HEK293 (cell line): ENCODE measurements at regions not wholly inside any gene's neighbourhood (a gene's known extent, or its start where the extent isn't known, plus 50 kb on each side); places are given as distances from the start of the nearest gene placed in this dataset.

Experiments
- CTCF ChIA-PET: fragments of 350-600 bp; formaldehyde crosslinking; extraction: SDS; loops from one replicate; lab custom pipeline; 2021; ENCODE audit warnings: antibody characterized with exemption; lab: Yijun Ruan, JAX
- POLR2A ChIA-PET: fragments of 300-600 bp; formaldehyde crosslinking; extraction: SDS; loops from one replicate; lab custom pipeline; 2020; ENCODE audit warnings: antibody characterized with exemption, inconsistent platforms; lab: Yijun Ruan, JAX
- H3K27ac ChIP-seq: fragments of 200-500 bp; sonication (Bioruptor generic); 2 replicates; pipeline ENCODE4 v1.5.1; 2014; ENCODE audit warnings: low read depth, low read length, control low read depth, inconsistent platforms; ENCODE audit errors: extremely low read depth
- H3K36me3 ChIP-seq, 2 experiments: fragments of 200-500 bp in 1 of 2; sonication (Bioruptor generic) in 1 of 2; 1 replicate in 1 of 2; 2 replicates in 1 of 2; pipeline ENCODE4 v1.5.1; 2014 to 2017; ENCODE audit warnings: inconsistent platforms in 2 of 2, low read length in 2 of 2; ENCODE audit not compliant: control insufficient read depth in 2 of 2, insufficient read depth in 1 of 2
- H3K4me1 ChIP-seq: fragments of 200-500 bp; sonication (Bioruptor generic); 2 replicates; pipeline ENCODE4 v1.5.1; 2014; ENCODE audit warnings: mild to moderate bottlenecking, low read length, inconsistent platforms; ENCODE audit not compliant: control insufficient read depth, insufficient read depth
- H3K4me3 ChIP-seq: 2 replicates; pipeline ENCODE4 v1.5.1; 2011; ENCODE audit warnings: low read depth, mild to moderate bottlenecking, control low read depth, low read length, moderate library complexity
- H3K9me3 ChIP-seq: fragments of 200-500 bp; sonication (Bioruptor generic); 2 replicates; pipeline ENCODE4 v1.5.1; 2014; ENCODE audit warnings: low read depth, low read length, inconsistent platforms; ENCODE audit not compliant: control insufficient read depth, insufficient read depth
- BCL11B ChIP-seq: fragments of 450-650 bp; formaldehyde crosslinking; IDR thresholded peaks from 2 replicates; pipeline ENCODE4 v1.5.1; 2016; ENCODE audit warnings: low read depth, missing biosample characterization, missing genetic modification characterization
- HOXD13 ChIP-seq: sonication (generic); formaldehyde crosslinking; IDR thresholded peaks from 2 replicates; pipeline ENCODE4 v1.8.0; 2022; ENCODE audit warnings: missing genetic modification reagents, borderline replicate concordance
- KLF17 ChIP-seq: fragments of 450-650 bp; formaldehyde crosslinking; IDR thresholded peaks from 2 replicates; pipeline ENCODE4 v1.5.1; 2016; ENCODE audit warnings: missing biosample characterization, missing genetic modification characterization
- MEIS1 ChIP-seq: sonication (generic); formaldehyde crosslinking; IDR thresholded peaks from 2 replicates; pipeline ENCODE4 v1.8.1; 2022; ENCODE audit warnings: missing genetic modification reagents, mild to moderate bottlenecking, borderline replicate concordance
- YY1 ChIP-seq: fragments of 450-650 bp; formaldehyde crosslinking; IDR thresholded peaks from 2 replicates; pipeline ENCODE4 v1.5.1; 2018; ENCODE audit warnings: missing biosample characterization, missing genetic modification characterization
- YY2 ChIP-seq: fragments of 450-650 bp; formaldehyde crosslinking; IDR thresholded peaks from 2 replicates; pipeline ENCODE4 v1.5.1; 2016; ENCODE audit warnings: missing biosample characterization, missing genetic modification characterization
- ZEB2 ChIP-seq: fragments of 450-650 bp; formaldehyde crosslinking; IDR thresholded peaks from 2 replicates; pipeline ENCODE4 v1.5.1; 2016; ENCODE audit warnings: missing biosample characterization, missing genetic modification characterization
- ZFHX2 ChIP-seq: fragments of 450-650 bp; formaldehyde crosslinking; conservative IDR thresholded peaks from 2 replicates; pipeline ENCODE4 v1.5.1; 2016; ENCODE audit warnings: missing biosample characterization, missing genetic modification characterization
- ZNF239 ChIP-seq: fragments of 450-650 bp; formaldehyde crosslinking; IDR thresholded peaks from 2 replicates; pipeline ENCODE4 v1.5.1; 2016; ENCODE audit warnings: missing biosample characterization, missing genetic modification characterization
- ZNF311 ChIP-seq: fragments of 450-650 bp; formaldehyde crosslinking; IDR thresholded peaks from 2 replicates; pipeline ENCODE4 v1.5.1; 2017; ENCODE audit warnings: missing biosample characterization, missing genetic modification characterization, borderline replicate concordance
- ZNF350 ChIP-seq: fragments of 450-650 bp; formaldehyde crosslinking; IDR thresholded peaks from 2 replicates; pipeline ENCODE4 v1.5.0; 2017; ENCODE audit warnings: missing biosample characterization, mild to moderate bottlenecking, missing genetic modification characterization
- ZNF354C ChIP-seq: fragments of 450-650 bp; formaldehyde crosslinking; IDR thresholded peaks from 2 replicates; pipeline ENCODE4 v1.5.1; 2016; ENCODE audit warnings: missing biosample characterization, missing genetic modification characterization, low read depth, borderline replicate concordance
- ZNF362 ChIP-seq: fragments of 450-650 bp; formaldehyde crosslinking; IDR thresholded peaks from 2 replicates; pipeline ENCODE4 v1.5.1; 2016; ENCODE audit warnings: missing biosample characterization, missing genetic modification characterization
- ZNF416 ChIP-seq: fragments of 450-650 bp; formaldehyde crosslinking; IDR thresholded peaks from 2 replicates; pipeline ENCODE4 v1.5.1; 2016; ENCODE audit warnings: missing biosample characterization, missing genetic modification characterization
- ZNF433 ChIP-seq: fragments of 450-650 bp; formaldehyde crosslinking; IDR thresholded peaks from 2 replicates; pipeline ENCODE4 v1.5.1; 2016; ENCODE audit warnings: missing biosample characterization, missing genetic modification characterization, low read depth
- ZNF488 ChIP-seq: fragments of 450-650 bp; formaldehyde crosslinking; IDR thresholded peaks from 2 replicates; pipeline ENCODE4 v1.5.1; 2016; ENCODE audit warnings: missing biosample characterization, missing genetic modification characterization
- ZNF510 ChIP-seq: fragments of 450-650 bp; formaldehyde crosslinking; IDR thresholded peaks from 2 replicates; pipeline ENCODE4 v1.5.1; 2018; ENCODE audit warnings: mild to moderate bottlenecking, missing genetic modification characterization, missing biosample characterization; ENCODE audit not compliant: insufficient replicate concordance
- ZNF530 ChIP-seq: fragments of 450-650 bp; formaldehyde crosslinking; IDR thresholded peaks from 2 replicates; pipeline ENCODE4 v1.5.1; 2016; ENCODE audit warnings: low read depth, missing biosample characterization, missing genetic modification characterization
- ZNF555 ChIP-seq: fragments of 450-650 bp; formaldehyde crosslinking; conservative IDR thresholded peaks from 2 replicates; pipeline ENCODE4 v1.5.1; 2017; ENCODE audit warnings: missing biosample characterization, mild to moderate bottlenecking, missing genetic modification characterization, inconsistent platforms
- ZNF558 ChIP-seq: fragments of 450-650 bp; formaldehyde crosslinking; IDR thresholded peaks from 2 replicates; pipeline ENCODE4 v1.5.1; 2016; ENCODE audit warnings: missing biosample characterization, missing genetic modification characterization
- ZNF610 ChIP-seq: fragments of 450-650 bp; formaldehyde crosslinking; IDR thresholded peaks from 2 replicates; pipeline ENCODE4 v1.5.1; 2016; ENCODE audit warnings: missing biosample characterization, missing genetic modification characterization, borderline replicate concordance
- ZNF76 ChIP-seq: fragments of 450-650 bp; formaldehyde crosslinking; IDR thresholded peaks from 2 replicates; pipeline ENCODE4; 2016; ENCODE audit warnings: low read depth, missing biosample characterization, missing genetic modification characterization, borderline replicate concordance
- TF ChIP-seq, protein P1 (sequence below): fragments of 450-650 bp; formaldehyde crosslinking; IDR thresholded peaks from 2 replicates; pipeline ENCODE4 v1.5.1; 2016; ENCODE audit warnings: missing biosample characterization, missing genetic modification characterization
- TF ChIP-seq, protein P2 (sequence below): fragments of 450-650 bp; formaldehyde crosslinking; IDR thresholded peaks from 2 replicates; pipeline ENCODE4 v1.5.1; 2017; ENCODE audit warnings: missing biosample characterization, missing genetic modification characterization
- TF ChIP-seq, protein P3 (sequence below): fragments of 450-650 bp; formaldehyde crosslinking; IDR thresholded peaks from 2 replicates; pipeline ENCODE4 v1.5.1; 2016; ENCODE audit warnings: missing biosample characterization, missing genetic modification characterization

DNA sequence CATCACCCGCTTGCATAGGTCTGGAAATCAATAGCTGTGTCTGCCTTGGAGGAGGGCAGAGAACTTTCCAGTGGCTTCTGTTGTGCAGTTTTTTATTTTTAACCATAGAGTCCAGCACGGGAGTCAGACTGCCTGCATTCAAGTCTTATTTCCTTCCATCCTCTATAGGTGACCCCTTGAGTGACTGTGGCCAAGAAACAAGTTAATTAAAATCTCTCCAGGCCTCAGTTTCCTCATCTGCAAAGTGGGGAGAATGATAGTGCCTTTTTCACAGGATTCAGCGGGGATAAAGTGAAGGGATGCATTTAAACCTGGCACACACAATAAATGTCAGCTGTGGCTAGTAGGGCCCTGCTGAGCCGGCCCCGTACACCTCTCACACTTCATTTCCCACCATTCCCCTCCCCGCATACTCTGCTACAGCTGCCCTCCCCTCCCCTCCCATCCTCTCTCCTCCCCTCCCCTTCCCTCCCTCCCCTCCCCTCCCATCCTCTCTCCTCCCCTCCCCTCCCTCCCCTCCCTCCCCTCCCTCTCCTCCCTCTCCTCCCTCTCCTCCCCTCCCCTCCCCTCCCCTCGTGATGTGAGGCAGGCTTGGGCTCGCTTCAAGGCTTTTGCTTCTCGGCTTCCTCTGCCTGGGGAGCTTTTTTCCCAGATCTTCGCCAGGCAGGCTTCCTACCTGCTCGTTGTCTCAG is 150.5 kb downstream of the TFAP2C start:
- CTCF ChIA-PET, result interaction anchor here (0.7 kb wide), 1 partner anchor 225 kb away, joined by 3 read pairs; no protein-coding TSS in a partner anchor
- Histone ChIP-seq H3K4me1 (no peaks in the 10 kb centered on the region), H3K36me3 (no peaks in the 10 kb centered on the region), H3K9me3 (no peaks in the 10 kb centered on the region), H3K27ac (no peak overlapping the region), H3K4me3 (no peak overlapping the region)
- TF ChIP-seq ZEB2 (no peak), YY2 (tag by site-specific recombination) (no peak), ZNF354C (tag by site-specific recombination) (no peak), BCL11B (no peak), ZNF530 (tag by site-specific recombination) (no peak), ZNF239 (tag by site-specific recombination) (no peak), ZNF610 (tag by site-specific recombination) (no peak), KLF17 (tag by site-specific recombination) (no peak), ZNF416 (tag by site-specific recombination) (no peak), ZNF558 (tag by site-specific recombination) (no peak)
- TF ChIP-seq, protein P1, sequence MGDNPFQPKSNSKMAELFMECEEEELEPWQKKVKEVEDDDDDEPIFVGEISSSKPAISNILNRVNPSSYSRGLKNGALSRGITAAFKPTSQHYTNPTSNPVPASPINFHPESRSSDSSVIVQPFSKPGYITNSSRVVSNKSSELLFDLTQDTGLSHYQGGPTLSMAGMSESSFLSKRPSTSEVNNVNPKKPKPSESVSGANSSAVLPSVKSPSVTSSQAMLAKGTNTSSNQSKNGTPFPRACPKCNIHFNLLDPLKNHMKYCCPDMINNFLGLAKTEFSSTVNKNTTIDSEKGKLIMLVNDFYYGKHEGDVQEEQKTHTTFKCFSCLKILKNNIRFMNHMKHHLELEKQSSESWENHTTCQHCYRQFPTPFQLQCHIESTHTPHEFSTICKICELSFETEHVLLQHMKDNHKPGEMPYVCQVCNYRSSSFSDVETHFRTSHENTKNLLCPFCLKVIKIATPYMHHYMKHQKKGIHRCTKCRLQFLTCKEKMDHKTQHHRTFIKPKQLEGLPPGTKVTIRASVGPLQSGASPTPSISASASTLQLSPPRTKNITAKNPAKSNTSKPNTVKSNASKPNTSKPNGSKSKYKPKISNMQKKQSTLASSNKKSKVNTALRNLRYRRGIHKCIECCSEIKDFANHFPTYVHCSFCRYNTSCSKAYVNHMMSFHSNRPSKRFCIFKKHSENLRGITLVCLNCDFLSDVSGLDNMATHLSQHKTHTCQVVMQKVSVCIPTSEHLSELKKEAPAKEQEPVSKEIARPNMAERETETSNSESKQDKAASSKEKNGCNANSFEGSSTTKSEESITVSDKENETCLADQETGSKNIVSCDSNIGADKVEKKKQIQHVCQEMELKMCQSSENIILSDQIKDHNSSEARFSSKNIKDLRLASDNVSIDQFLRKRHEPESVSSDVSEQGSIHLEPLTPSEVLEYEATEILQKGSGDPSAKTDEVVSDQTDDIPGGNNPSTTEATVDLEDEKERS (tag by site-specific recombination), result no peak
- TF ChIP-seq, protein P2, sequence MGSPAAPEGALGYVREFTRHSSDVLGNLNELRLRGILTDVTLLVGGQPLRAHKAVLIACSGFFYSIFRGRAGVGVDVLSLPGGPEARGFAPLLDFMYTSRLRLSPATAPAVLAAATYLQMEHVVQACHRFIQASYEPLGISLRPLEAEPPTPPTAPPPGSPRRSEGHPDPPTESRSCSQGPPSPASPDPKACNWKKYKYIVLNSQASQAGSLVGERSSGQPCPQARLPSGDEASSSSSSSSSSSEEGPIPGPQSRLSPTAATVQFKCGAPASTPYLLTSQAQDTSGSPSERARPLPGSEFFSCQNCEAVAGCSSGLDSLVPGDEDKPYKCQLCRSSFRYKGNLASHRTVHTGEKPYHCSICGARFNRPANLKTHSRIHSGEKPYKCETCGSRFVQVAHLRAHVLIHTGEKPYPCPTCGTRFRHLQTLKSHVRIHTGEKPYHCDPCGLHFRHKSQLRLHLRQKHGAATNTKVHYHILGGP (tag by site-specific recombination), result no peak
- POLR2A ChIA-PET, result no interaction called here

GRCh38 chr20:56780266-56780665 is 151.2 kb downstream of the TFAP2C start:
- ChIA-PET CTCF (interaction anchor here (0.7 kb wide), 1 partner anchor 224 kb away, joined by 3 read pairs; no protein-coding TSS in a partner anchor), POLR2A (no interaction called here)
- no peak overlapping the region for H3K4me3 ChIP-seq
- no peaks in the 10 kb centered on the region for H3K36me3 ChIP-seq
- no peaks in the 10 kb centered on the region for H3K4me1 ChIP-seq
- no peak overlapping the region for H3K27ac ChIP-seq
- no peaks in the 10 kb centered on the region for H3K9me3 ChIP-seq
- no peak for TF ChIP-seq ZFHX2
- no peak for TF ChIP-seq ZNF76
- no peak for TF ChIP-seq ZNF555
- TF ChIP-seq ZNF510 (tag by site-specific recombination), result no peak
- no peak for TF ChIP-seq ZNF362
- no peak for TF ChIP-seq ZNF311 (tag by site-specific recombination)
- TF ChIP-seq YY2 (tag by site-specific recombination), result no peak
- no peak for TF ChIP-seq YY1 (tag by site-specific recombination)
- TF ChIP-seq HOXD13 (CRISPR knock-in tag), result no peak
- TF ChIP-seq ZNF488 (tag by site-specific recombination), result no peak
- TF ChIP-seq MEIS1 (CRISPR knock-in tag), result no peak
- TF ChIP-seq ZNF433 (tag by site-specific recombination), result no peak
- TF ChIP-seq, protein P3, sequence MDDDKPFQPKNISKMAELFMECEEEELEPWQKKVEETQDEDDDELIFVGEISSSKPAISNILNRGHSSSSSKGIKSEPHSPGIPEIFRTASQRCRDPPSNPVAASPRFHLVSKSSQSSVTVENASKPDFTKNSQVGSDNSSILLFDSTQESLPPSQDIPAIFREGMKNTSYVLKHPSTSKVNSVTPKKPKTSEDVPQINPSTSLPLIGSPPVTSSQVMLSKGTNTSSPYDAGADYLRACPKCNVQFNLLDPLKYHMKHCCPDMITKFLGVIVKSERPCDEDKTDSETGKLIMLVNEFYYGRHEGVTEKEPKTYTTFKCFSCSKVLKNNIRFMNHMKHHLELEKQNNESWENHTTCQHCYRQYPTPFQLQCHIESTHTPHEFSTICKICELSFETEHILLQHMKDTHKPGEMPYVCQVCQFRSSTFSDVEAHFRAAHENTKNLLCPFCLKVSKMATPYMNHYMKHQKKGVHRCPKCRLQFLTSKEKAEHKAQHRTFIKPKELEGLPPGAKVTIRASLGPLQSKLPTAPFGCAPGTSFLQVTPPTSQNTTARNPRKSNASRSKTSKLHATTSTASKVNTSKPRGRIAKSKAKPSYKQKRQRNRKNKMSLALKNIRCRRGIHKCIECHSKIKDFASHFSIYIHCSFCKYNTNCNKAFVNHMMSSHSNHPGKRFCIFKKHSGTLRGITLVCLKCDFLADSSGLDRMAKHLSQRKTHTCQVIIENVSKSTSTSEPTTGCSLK, result no peak
- TF ChIP-seq ZNF350, result no peak
